Naive B cell (primary cell): ENCODE measurements at regions not wholly inside any gene's neighbourhood (a gene's known extent, or its start where the extent isn't known, plus 50 kb on each side); places are given as distances from the start of the nearest gene placed in this dataset.
A peak's percentile ranks its signal among the peaks of the same experiment; 100 is the strongest.

Experiments
- ATAC-seq, 2 donors: fragments of 150-1000 bp; cut with Tn5 transposase; 2 replicates each; pipeline ENCODE4 v1.10.0; 2021; ENCODE audit warnings: low read depth in 2 of 2, mild to moderate bottlenecking in 2 of 2, moderate library complexity in 2 of 2
- DNase-seq: peaks from one replicate; pipeline ENCODE4 v3.0.0; 2022
- H3K27ac Mint-ChIP-seq, 6 donors: one replicate each; pipeline ENCODE4 v1.8.0; 2020 to 2022; ENCODE audit warnings: mild to moderate bottlenecking in 6 of 6, mixed read lengths in 6 of 6, moderate library complexity in 5 of 6, inconsistent platforms in 2 of 6
- H3K27me3 Mint-ChIP-seq, 3 donors: one replicate each; pipeline ENCODE4 v1.8.0; 2021 to 2022; ENCODE audit warnings: mixed read lengths in 3 of 3, mild to moderate bottlenecking in 1 of 3
- H3K36me3 Mint-ChIP-seq, 2 donors: one replicate each; pipeline ENCODE4 v1.8.0; 2020 to 2022; ENCODE audit warnings: mixed read lengths in 2 of 2, inconsistent platforms in 1 of 2, mild to moderate bottlenecking in 1 of 2
- H3K4me1 Mint-ChIP-seq, 3 donors: one replicate each; pipeline ENCODE4 v1.8.0; 2020 to 2022; ENCODE audit warnings: mixed read lengths in 3 of 3, inconsistent platforms in 1 of 3, mild to moderate bottlenecking in 1 of 3, moderate library complexity in 1 of 3
- H3K4me3 Mint-ChIP-seq, 8 donors: one replicate each; pipeline ENCODE4 v1.8.0; 2020 to 2022; ENCODE audit warnings: mild to moderate bottlenecking in 8 of 8, mixed read lengths in 8 of 8, moderate library complexity in 8 of 8, inconsistent platforms in 2 of 8
- H3K9me3 Mint-ChIP-seq, 7 donors: one replicate each; pipeline ENCODE4 v1.8.0; 2020 to 2022; ENCODE audit warnings: mixed read lengths in 7 of 7, mild to moderate bottlenecking in 5 of 7, inconsistent platforms in 2 of 7, moderate library complexity in 1 of 7

- Mint-ChIP-seq H3K9me3 (no peaks in the 10 kb centered on the region), H3K36me3 (no peaks in the 10 kb centered on the region), H3K27me3 (peaks cover under 1 to 9% (median 4%) of the 10 kb centered on the region in 3 donors), H3K4me3 (peak overlapping the region in 1 of 8 donors; percentile 20), H3K4me1 (peaks cover 29 to 62% (median 32%) of the 10 kb centered on the region in 3 donors), H3K27ac (peak overlapping the region in 2 of 6 donors; percentile 47 to 83)
- no peak for DNase-seq
- no peak for ATAC-seq
Observed at GRCh38 chr9:134487066-134487710, 154.4 kb upstream of the COL5A1 start.

- peak overlapping the region in 1 of 6 donors; percentile 83 for H3K27ac Mint-ChIP-seq
- peaks cover 4 to 11% (median 10%) of the 10 kb centered on the region in 3 donors for H3K27me3 Mint-ChIP-seq
- DNase-seq (no peak), ATAC-seq (no peak)
- no peaks in the 10 kb centered on the region for H3K36me3 Mint-ChIP-seq
- peaks cover 33 to 68% (median 40%) of the 10 kb centered on the region in 3 donors for H3K4me1 Mint-ChIP-seq
- H3K9me3 Mint-ChIP-seq: no peaks in the 10 kb centered on the region
- peak overlapping the region in 2 of 8 donors; percentile 12 to 69 for H3K4me3 Mint-ChIP-seq
Observed at GRCh38 chr9:134488331-134489280, 153.0 kb upstream of the COL5A1 start.

GRCh38 chr9:134489621-134490408, 151.8 kb upstream of the COL5A1 start:
- Mint-ChIP-seq H3K4me3 (peak overlapping the region in 1 of 8 donors; percentile 56), H3K36me3 (no peaks in the 10 kb centered on the region)

GRCh38 chr9:134490446-134490845, 151.2 kb upstream of the COL5A1 start:
- H3K4me1 Mint-ChIP-seq: peaks cover 25 to 55% (median 25%) of the 10 kb centered on the region in 3 donors
- no peak overlapping the region for H3K4me3 Mint-ChIP-seq
- H3K27me3 Mint-ChIP-seq: peaks cover 4 to 17% (median 15%) of the 10 kb centered on the region in 3 donors
- DNase-seq (no peak), ATAC-seq (no peak)
- no peaks in the 10 kb centered on the region for H3K36me3 Mint-ChIP-seq
- H3K9me3 Mint-ChIP-seq: no peaks in the 10 kb centered on the region
- peak overlapping the region in 2 of 6 donors; percentile 26 to 38 for H3K27ac Mint-ChIP-seq

More at GRCh38 chr9:134489621-134490408, 151.8 kb upstream of the COL5A1 start:
- no peak for DNase-seq
- ATAC-seq: no peak
- Mint-ChIP-seq H3K4me1 (peaks cover 27 to 61% (median 32%) of the 10 kb centered on the region in 3 donors), H3K27me3 (peaks cover 4 to 15% (median 14%) of the 10 kb centered on the region in 3 donors), H3K9me3 (no peaks in the 10 kb centered on the region), H3K27ac (peak overlapping the region in 1 of 6 donors; percentile 15)

GRCh38 chr9:134491196-134491835, 150.3 kb upstream of the COL5A1 start:
- Mint-ChIP-seq H3K4me1 (peaks cover 19 to 46% (median 20%) of the 10 kb centered on the region in 3 donors), H3K27ac (peak overlapping the region in 1 of 6 donors; percentile 81), H3K36me3 (no peaks in the 10 kb centered on the region), H3K4me3 (peak overlapping the region in 1 of 8 donors; percentile 34), H3K27me3 (peaks cover 4 to 25% (median 22%) of the 10 kb centered on the region in 3 donors), H3K9me3 (no peaks in the 10 kb centered on the region)
- DNase-seq (no peak), ATAC-seq (no peak)

- H3K36me3 Mint-ChIP-seq: no peaks in the 10 kb centered on the region
- peaks cover 4 to 31% (median 28%) of the 10 kb centered on the region in 3 donors for H3K27me3 Mint-ChIP-seq
- H3K9me3 Mint-ChIP-seq: no peaks in the 10 kb centered on the region
- peaks cover 19 to 42% (median 20%) of the 10 kb centered on the region in 3 donors for H3K4me1 Mint-ChIP-seq
- H3K27ac Mint-ChIP-seq: no peak overlapping the region
- DNase-seq (no peak), ATAC-seq (no peak)
- no peak overlapping the region for H3K4me3 Mint-ChIP-seq
Observed at GRCh38 chr9:134491856-134492255, 149.7 kb upstream of the COL5A1 start.

- Mint-ChIP-seq H3K27ac (peak overlapping the region in 1 of 6 donors; percentile 32), H3K27me3 (peaks cover 4 to 33% (median 30%) of the 10 kb centered on the region in 3 donors)
Observed at GRCh38 chr9:134492281-134492691, 149.3 kb upstream of the COL5A1 start.

GRCh38 chr9:134492721-134493460, 148.7 kb upstream of the COL5A1 start:
- Mint-ChIP-seq H3K9me3 (no peaks in the 10 kb centered on the region), H3K36me3 (no peaks in the 10 kb centered on the region), H3K27me3 (peaks cover 4 to 33% (median 30%) of the 10 kb centered on the region in 3 donors), H3K4me3 (peak overlapping the region in 1 of 8 donors; percentile 52), H3K4me1 (peaks cover 16 to 32% (median 19%) of the 10 kb centered on the region in 3 donors), H3K27ac (peak overlapping the region in 1 of 6 donors; percentile 32)
- no peak for DNase-seq
- ATAC-seq: no peak

More at GRCh38 chr9:134492281-134492691, 149.3 kb upstream of the COL5A1 start:
- Mint-ChIP-seq H3K4me1 (peaks cover 19 to 38% (median 20%) of the 10 kb centered on the region in 3 donors), H3K9me3 (no peaks in the 10 kb centered on the region), H3K4me3 (peak overlapping the region in 1 of 8 donors; percentile 52), H3K36me3 (no peaks in the 10 kb centered on the region)
- DNase-seq: no peak
- no peak for ATAC-seq

- DNase-seq (no peak), ATAC-seq (no peak)
- no peaks in the 10 kb centered on the region for H3K36me3 Mint-ChIP-seq
- H3K27me3 Mint-ChIP-seq: peaks cover 4 to 33% (median 30%) of the 10 kb centered on the region in 3 donors
- no peak overlapping the region for H3K4me3 Mint-ChIP-seq
- no peak overlapping the region for H3K27ac Mint-ChIP-seq
- no peaks in the 10 kb centered on the region for H3K9me3 Mint-ChIP-seq
- H3K4me1 Mint-ChIP-seq: peaks cover 15 to 27% (median 19%) of the 10 kb centered on the region in 3 donors
Observed at GRCh38 chr9:134493461-134494272, 147.9 kb upstream of the COL5A1 start.

- Mint-ChIP-seq H3K9me3 (no peaks in the 10 kb centered on the region), H3K4me1 (peaks cover 15 to 24% (median 19%) of the 10 kb centered on the region in 3 donors), H3K36me3 (no peaks in the 10 kb centered on the region), H3K27ac (no peak overlapping the region), H3K4me3 (no peak overlapping the region), H3K27me3 (peaks cover 4 to 33% (median 30%) of the 10 kb centered on the region in 3 donors)
- DNase-seq: no peak
- ATAC-seq: no peak
Observed at GRCh38 chr9:134494273-134494815, 147.3 kb upstream of the COL5A1 start.

- Mint-ChIP-seq H3K27me3 (peaks cover 4 to 30% (median 29%) of the 10 kb centered on the region in 3 donors), H3K27ac (no peak overlapping the region), H3K4me1 (peaks cover 12 to 24% (median 19%) of the 10 kb centered on the region in 3 donors), H3K9me3 (no peaks in the 10 kb centered on the region), H3K4me3 (no peak overlapping the region), H3K36me3 (no peaks in the 10 kb centered on the region)
- DNase-seq (no peak), ATAC-seq (no peak)
Observed at GRCh38 chr9:134494905-134495304, 146.7 kb upstream of the COL5A1 start.
